GM04503 (cell line): ENCODE measurements at regions not wholly inside any gene's neighbourhood (a gene's known extent, or its start where the extent isn't known, plus 50 kb on each side); places are given as distances from the start of the nearest gene placed in this dataset.

Source experiments
- DNase-seq: peaks from one replicate; pipeline ENCODE4 v3.0.0-alpha.2; 2012; ENCODE audit warnings: low read depth

- DNase-seq = no peak
Observed at GRCh38 chr9:14031810-14032209, 282.1 kb downstream of the NFIB start.

GRCh38 chr9:14031060-14031414 lies 282.9 kb downstream of the NFIB start:
- no peak for DNase-seq

GRCh38 chr9:14030375-14031059 lies 283.4 kb downstream of the NFIB start:
- DNase-seq = no peak

- DNase-seq = no peak
Observed at GRCh38 chr9:14029806-14030374, 284.1 kb downstream of the NFIB start.

- no peak for DNase-seq
Observed at GRCh38 chr9:14027116-14027800, 286.7 kb downstream of the NFIB start.

GRCh38 chr9:14025741-14026140 lies 288.2 kb downstream of the NFIB start:
- DNase-seq = no peak

- DNase-seq = no peak
Observed at GRCh38 chr9:14023285-14023684, 290.7 kb downstream of the NFIB start.

GRCh38 chr9:14021871-14022525 lies 291.9 kb downstream of the NFIB start:
- no peak for DNase-seq

- DNase-seq = no peak
Observed at GRCh38 chr9:14018081-14018480, 295.9 kb downstream of the NFIB start.

GRCh38 chr9:14014744-14015143 lies 299.2 kb downstream of the NFIB start:
- DNase-seq = no peak

GRCh38 chr9:14014218-14014617 lies 299.7 kb downstream of the NFIB start:
- no peak for DNase-seq

GRCh38 chr9:14011799-14012560 lies 302.0 kb downstream of the NFIB start:
- DNase-seq = no peak

GRCh38 chr9:14007190-14007769 lies 306.7 kb downstream of the NFIB start:
- DNase-seq = no peak

- no peak for DNase-seq
Observed at GRCh38 chr9:14006386-14007187, 307.4 kb downstream of the NFIB start.

GRCh38 chr9:14004110-14004509 lies 309.8 kb downstream of the NFIB start:
- DNase-seq = no peak

- no peak for DNase-seq
Observed at GRCh38 chr9:13994240-13994639, 319.7 kb downstream of the NFIB start.

GRCh38 chr9:13993632-13994185 lies 320.2 kb downstream of the NFIB start:
- DNase-seq = no peak

GRCh38 chr9:13992138-13993088 lies 321.5 kb downstream of the NFIB start:
- DNase-seq = no peak

- no peak for DNase-seq
Observed at GRCh38 chr9:13991395-13991794, 322.5 kb downstream of the NFIB start.

GRCh38 chr9:13990994-13991393 lies 322.9 kb downstream of the NFIB start:
- DNase-seq = no peak
